RWPE1 (cell line): ENCODE measurements at regions not wholly inside any gene's neighbourhood (a gene's known extent, or its start where the extent isn't known, plus 50 kb on each side); places are given as distances from the start of the nearest gene placed in this dataset.

Experiments used
- CTCF ChIA-PET: fragments of 350-600 bp; sonication (Branson Sonifier 250); formaldehyde crosslinking; extraction: SDS; loops from one replicate; lab custom pipeline; 2021; lab: Yijun Ruan, JAX
- POLR2A ChIA-PET: fragments of 400-600 bp; formaldehyde crosslinking; extraction: SDS; loops from one replicate; lab custom pipeline; 2020; ENCODE audit warnings: antibody characterized with exemption; ENCODE audit not compliant: low non-redundant PET; lab: Yijun Ruan, JAX
- DNase-seq: peaks from one replicate; pipeline ENCODE4 v3.0.0; 2012; ENCODE audit warnings: low spot score
- H3K27ac ChIP-seq: fragments of 450-650 bp; 2 replicates; pipeline ENCODE4 v1.5.1; 2017
- TF ChIP-seq, protein P1 (sequence below): fragments of 450-650 bp; conservative IDR thresholded peaks from 2 replicates; pipeline ENCODE4 v1.5.1; 2017; ENCODE audit warnings: low read depth, mild to moderate bottlenecking

DNA sequence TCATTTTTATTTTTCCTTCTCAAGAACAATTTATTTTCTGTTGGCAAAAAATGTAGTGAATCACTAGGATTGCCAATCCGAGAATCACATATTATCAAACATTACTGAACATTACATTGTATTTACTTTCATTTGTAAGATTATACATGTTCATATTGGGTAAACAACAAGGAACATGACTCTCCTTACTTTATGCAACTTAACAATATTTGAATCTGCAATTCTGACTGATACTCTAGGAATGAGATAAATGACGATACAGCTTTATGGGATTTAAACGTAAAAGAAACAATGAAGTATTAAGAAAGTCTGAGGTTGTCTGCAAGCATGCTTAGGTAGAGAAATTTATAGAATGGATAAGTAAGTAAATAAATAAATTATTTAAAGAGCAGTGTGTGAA lies 2302.9 kb downstream of the MAT2B start:
- ChIA-PET POLR2A (no interaction called here), CTCF (no interaction called here)
- TF ChIP-seq, protein P1, sequence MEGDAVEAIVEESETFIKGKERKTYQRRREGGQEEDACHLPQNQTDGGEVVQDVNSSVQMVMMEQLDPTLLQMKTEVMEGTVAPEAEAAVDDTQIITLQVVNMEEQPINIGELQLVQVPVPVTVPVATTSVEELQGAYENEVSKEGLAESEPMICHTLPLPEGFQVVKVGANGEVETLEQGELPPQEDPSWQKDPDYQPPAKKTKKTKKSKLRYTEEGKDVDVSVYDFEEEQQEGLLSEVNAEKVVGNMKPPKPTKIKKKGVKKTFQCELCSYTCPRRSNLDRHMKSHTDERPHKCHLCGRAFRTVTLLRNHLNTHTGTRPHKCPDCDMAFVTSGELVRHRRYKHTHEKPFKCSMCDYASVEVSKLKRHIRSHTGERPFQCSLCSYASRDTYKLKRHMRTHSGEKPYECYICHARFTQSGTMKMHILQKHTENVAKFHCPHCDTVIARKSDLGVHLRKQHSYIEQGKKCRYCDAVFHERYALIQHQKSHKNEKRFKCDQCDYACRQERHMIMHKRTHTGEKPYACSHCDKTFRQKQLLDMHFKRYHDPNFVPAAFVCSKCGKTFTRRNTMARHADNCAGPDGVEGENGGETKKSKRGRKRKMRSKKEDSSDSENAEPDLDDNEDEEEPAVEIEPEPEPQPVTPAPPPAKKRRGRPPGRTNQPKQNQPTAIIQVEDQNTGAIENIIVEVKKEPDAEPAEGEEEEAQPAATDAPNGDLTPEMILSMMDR = no peak

DNA sequence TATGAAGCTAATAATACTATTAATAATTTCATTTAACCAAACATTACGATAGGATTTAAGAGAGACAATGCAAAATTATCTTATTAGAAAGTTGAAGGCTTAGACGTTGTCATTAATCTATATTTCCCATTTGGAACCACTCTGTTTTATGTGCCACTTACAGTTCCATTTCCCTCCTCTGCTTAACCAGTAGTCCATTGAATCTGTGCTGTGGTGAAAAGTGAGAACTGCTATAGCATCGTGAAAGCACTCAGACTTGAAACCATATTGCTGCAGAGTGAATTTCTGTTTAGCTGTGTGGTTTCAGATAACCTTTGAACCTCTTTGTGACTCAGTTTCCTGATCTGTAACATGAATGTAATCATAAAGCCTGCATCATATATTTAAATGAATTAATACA lies 2304.5 kb downstream of the MAT2B start:
- POLR2A ChIA-PET = no interaction called here
- CTCF ChIA-PET = interaction anchor here (0.5 to 0.6 kb wide), 2 partner anchors 60 to 315 kb away, joined by 3 read pairs; no protein-coding TSS in a partner anchor
- no peak for DNase-seq
- TF ChIP-seq, protein P1 = no peak
- no peak overlapping the region for H3K27ac ChIP-seq

More for the DNA sequence above, 2302.9 kb downstream of the MAT2B start:
- H3K27ac ChIP-seq = no peak overlapping the region
- DNase-seq = no peak

DNA sequence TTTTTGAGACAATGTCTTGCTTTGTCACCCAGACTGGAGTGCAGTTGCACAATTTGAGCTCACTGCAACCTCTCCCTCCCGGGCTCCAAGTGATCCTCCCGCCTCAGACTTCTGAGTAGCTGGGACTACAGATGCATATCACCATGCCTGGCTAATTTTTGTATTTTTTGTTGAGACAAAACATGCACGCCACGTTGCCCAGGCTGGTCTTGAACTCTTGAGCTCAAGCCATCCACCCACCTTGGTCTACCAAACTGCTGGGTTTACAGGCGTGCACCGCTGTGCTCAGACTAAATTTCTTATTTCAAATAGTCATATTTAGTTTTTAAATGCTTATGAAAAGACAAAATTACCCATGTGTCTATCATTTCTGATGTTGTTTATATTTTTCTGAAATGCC lies 2324.1 kb downstream of the MAT2B start:
- no peak for DNase-seq
- CTCF ChIA-PET = no interaction called here
- no peak overlapping the region for H3K27ac ChIP-seq
- POLR2A ChIA-PET = interaction anchor here (0.5 kb wide), 1 partner anchor 88 kb away, joined by 7 read pairs; no protein-coding TSS in a partner anchor
- TF ChIP-seq, protein P1 = no peak

DNA sequence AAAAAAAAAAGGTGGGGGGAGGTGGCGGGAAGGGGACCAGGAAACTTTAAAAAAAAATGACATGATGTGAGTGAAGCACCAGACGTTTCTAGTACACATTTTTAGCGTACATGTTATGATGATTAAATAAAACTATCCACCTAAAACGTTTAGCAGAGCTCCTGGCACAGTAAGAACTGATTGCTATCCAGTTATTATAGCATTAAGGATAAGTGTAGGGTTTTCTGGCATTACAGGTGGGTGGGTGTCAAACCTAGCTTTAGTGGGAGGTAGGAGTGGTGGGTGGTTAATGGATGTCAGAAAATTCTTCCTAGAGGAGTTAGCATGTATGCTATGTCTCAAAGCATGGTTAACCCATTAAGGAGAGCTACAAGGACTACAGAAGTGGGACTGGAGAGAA lies 2329.5 kb downstream of the MAT2B start:
- TF ChIP-seq, protein P1 = no peak
- POLR2A ChIA-PET = no interaction called here
- CTCF ChIA-PET = no interaction called here
- no peak overlapping the region for H3K27ac ChIP-seq
- no peak for DNase-seq

DNA sequence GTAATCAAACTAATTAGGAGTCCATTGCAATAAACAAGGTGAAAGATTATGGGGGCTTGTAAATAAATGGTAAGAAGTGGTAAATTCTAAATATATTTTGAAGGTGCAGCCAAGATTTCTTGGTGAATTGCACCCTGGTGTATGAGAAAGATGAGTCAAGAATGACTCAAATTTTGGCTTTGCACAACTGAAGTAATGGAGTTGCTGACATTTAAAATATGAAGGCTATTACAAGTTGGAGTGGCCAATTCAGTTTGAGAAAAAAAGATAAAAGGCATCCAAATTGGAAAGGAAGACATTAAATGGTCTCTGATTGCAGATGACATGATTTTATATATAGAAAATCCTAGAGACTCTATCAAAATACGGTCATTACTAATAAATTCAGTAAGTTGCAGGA lies 2330.6 kb downstream of the MAT2B start:
- TF ChIP-seq, protein P1 = no peak
- CTCF ChIA-PET = no interaction called here
- DNase-seq = no peak

DNA sequence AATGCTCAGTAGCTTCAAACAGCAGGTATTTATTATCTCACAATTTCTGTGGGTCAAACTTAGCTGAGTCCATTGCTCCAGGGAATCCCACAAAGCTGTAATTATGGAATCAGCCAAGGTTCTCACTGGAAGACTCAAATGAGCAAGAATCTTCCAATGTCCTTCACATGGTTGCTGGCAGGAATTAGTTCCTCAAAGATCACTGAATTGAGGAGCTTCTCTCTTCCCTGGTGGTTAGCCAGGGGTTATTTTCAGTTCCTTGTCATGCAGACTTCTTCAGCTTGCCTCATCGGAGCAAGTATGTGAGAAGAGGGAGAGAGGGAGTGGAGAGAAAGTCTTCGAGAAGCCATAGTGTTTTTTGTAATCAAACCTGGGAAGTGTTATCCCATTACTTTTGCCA lies 2331.9 kb downstream of the MAT2B start:
- H3K27ac ChIP-seq = no peak overlapping the region
- no peak for DNase-seq
- TF ChIP-seq, protein P1 = no peak
- ChIA-PET POLR2A (no interaction called here), CTCF (interaction anchor here (0.6 kb wide), 1 partner anchor 51 kb away, joined by 3 read pairs; no protein-coding TSS in a partner anchor)

More for the DNA sequence above, 2330.6 kb downstream of the MAT2B start:
- H3K27ac ChIP-seq = no peak overlapping the region
- POLR2A ChIA-PET = no interaction called here

DNA sequence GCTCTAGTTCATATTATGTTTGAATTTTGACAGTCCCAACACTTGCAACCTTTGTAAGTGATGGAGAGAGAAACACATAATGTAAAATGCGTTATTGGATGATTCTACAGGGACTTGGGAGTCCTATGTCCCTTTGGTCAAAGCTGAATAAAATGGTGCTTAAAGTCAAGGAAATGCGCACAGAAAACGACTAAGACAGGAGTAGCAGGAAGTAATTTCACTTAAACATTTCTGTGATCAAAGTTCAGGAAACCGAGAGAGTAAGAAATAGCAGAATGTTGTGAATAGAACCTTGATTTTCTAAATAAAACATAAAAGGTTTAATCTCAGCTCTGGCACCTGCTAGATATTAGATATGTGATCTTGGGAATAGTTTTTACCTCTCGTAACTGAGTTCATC lies 2339.2 kb downstream of the MAT2B start:
- TF ChIP-seq, protein P1 = no peak
- H3K27ac ChIP-seq = no peak overlapping the region
- ChIA-PET CTCF (no interaction called here), POLR2A (no interaction called here)
- DNase-seq = no peak
